Activated T-cell treated with anti-CD3 and anti-CD28 coated beads, Interleukin-2, amount 50 U/mL, for 72 hours (primary cell): ENCODE measurements at regions not wholly inside any gene's neighbourhood (a gene's known extent, or its start where the extent isn't known, plus 50 kb on each side); places are given as distances from the start of the nearest gene placed in this dataset.
"Not testable (repeated sequence)": the region's sequence is repeated elsewhere in the genome, so short reads cannot be mapped to it uniquely, and the experiment has no call there.

Experiments
- ATAC-seq, 2 donors: fragments of 150-1000 bp; cut with Tn5 transposase; replicated peaks in 1 of 2; 2 replicates each; pipeline ENCODE4 v1.10.0; 2021; ENCODE audit warnings: moderate library complexity in 2 of 2, mild to moderate bottlenecking in 1 of 2
- DNase-seq, 2 donors: peaks; one replicate each; pipeline ENCODE4 v3.0.0; 2021 to 2022; ENCODE audit warnings: mixed read lengths in 1 of 2
- H3K27ac Mint-ChIP-seq: one replicate; pipeline ENCODE4 v1.8.0; 2022; ENCODE audit warnings: mild to moderate bottlenecking, moderate library complexity, mixed read lengths
- H3K27me3 Mint-ChIP-seq: one replicate; pipeline ENCODE4 v1.8.0; 2022; ENCODE audit warnings: low read depth, mixed read lengths
- H3K36me3 Mint-ChIP-seq, 2 donors: one replicate each; pipeline ENCODE4 v1.8.0; 2022; ENCODE audit warnings: mixed read lengths in 2 of 2, mild to moderate bottlenecking in 1 of 2; ENCODE audit not compliant: insufficient read depth in 2 of 2
- H3K4me1 Mint-ChIP-seq: one replicate; pipeline ENCODE4 v1.8.0; 2022; ENCODE audit warnings: low read depth, mixed read lengths
- H3K4me3 Mint-ChIP-seq, 2 donors: one replicate each; pipeline ENCODE4 v1.8.0; 2022; ENCODE audit warnings: mild to moderate bottlenecking in 2 of 2, mixed read lengths in 2 of 2, moderate library complexity in 2 of 2
- H3K9me3 Mint-ChIP-seq, 2 donors: one replicate each; pipeline ENCODE4 v1.8.0; 2022; ENCODE audit warnings: mixed read lengths in 2 of 2

DNA sequence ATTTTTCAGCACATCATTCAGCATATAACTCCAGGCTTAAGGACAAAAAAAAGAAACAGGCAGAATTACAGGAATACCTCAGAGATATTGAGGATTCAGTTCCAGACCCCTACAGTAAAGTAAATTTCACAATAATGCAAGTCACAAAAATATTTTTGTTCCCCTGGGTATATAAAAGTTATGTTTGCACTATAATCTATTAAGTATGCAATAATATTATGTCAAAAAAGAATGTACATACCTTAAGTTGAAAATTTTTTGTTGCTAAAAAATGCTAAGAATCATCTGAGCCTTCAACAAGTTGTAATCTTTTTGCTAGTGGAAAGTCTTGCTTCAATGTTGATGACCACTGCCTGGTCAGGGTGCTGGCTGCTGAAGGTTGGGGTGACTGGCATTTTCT is 2532.5 kb downstream of the ARAP2 start:
- no peak overlapping the region for H3K27ac Mint-ChIP-seq
- peaks cover 2 to 7% of the 10 kb centered on the region in 2 donors for H3K9me3 Mint-ChIP-seq
- no peaks in the 10 kb centered on the region for H3K27me3 Mint-ChIP-seq
- no peak for DNase-seq
- no peaks in the 10 kb centered on the region for H3K4me1 Mint-ChIP-seq
- no peaks in the 10 kb centered on the region for H3K36me3 Mint-ChIP-seq
- no peak for ATAC-seq
- H3K4me3 Mint-ChIP-seq, result no peak overlapping the region

DNA sequence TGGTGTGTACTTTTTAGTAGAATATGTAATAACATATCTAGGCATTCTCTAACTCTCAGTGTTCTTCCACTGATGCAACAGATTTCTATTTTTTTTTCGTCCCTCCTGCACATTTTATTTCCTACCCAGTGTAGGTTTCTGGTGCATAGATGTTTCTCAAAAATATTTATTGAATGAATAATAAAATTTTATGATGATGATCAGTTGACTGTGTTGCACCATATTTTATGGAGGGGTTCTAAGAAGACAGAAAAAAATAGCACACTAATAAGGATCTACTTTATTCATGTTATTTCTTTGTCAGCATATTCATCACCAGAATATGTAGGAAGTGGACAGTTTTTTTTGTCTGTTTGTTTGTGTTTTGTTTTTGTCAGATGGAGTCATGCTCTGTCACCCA is 2529.3 kb downstream of the ARAP2 start:
- Mint-ChIP-seq H3K36me3 (no peaks in the 10 kb centered on the region), H3K9me3 (peaks cover 4 to 5% of the 10 kb centered on the region in 2 donors), H3K27me3 (no peaks in the 10 kb centered on the region), H3K27ac (no peak overlapping the region), H3K4me1 (no peaks in the 10 kb centered on the region), H3K4me3 (no peak overlapping the region)
- DNase-seq (no peak), ATAC-seq (no peak)

DNA sequence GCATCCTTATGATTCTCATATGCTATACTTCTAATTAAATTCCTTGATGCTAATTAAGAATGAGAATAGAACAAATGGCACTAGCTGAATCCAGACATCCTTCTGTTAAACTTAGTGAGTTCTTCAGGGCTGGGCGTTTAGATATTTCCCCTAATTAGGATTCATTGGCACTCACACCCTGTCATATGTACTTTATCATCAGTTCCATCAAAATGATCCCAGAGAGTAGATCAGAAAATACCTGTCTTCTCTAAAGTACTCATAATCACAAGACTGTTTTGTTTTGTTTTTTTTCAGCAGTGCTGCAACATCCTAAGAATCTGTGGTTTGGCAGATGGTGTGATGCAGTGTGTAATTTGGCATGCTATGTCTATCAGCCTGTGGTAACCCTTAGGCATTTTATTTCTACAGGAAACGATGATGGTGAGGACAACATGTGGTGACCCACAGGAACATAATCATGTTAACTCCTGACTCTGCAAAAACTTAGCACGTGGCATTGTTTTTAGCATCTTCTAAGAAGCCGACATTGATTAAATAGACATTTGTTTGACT is 2528.4 kb downstream of the ARAP2 start:
- Mint-ChIP-seq H3K4me3 (no peak overlapping the region), H3K27ac (no peak overlapping the region), H3K9me3 (peaks cover 4 to 5% of the 10 kb centered on the region in 2 donors), H3K27me3 (no peaks in the 10 kb centered on the region), H3K36me3 (no peaks in the 10 kb centered on the region), H3K4me1 (no peaks in the 10 kb centered on the region)
- ATAC-seq (no peak), DNase-seq (no peak)

DNA sequence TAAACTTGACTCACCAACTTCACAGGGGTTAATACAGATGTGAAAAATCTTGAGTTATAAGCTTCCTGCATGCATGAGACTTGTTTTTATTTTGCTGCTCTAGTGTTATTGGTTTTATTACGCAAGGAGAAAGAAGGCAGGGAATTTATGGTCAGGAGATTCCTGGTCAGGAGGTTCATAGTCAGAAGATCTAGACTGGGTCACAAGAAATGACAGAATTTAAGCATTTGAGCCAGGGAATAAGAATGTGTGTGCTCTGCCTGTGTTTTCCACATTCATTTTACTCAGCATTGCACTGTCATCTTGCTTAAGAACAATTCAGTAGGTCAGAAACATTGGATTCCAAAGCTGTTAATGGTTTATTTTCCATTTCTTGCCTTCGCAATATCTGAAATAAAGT is 2522.1 kb downstream of the ARAP2 start:
- ATAC-seq (no peak), DNase-seq (no peak)
- Mint-ChIP-seq H3K4me3 (no peak overlapping the region), H3K27me3 (no peaks in the 10 kb centered on the region), H3K4me1 (no peaks in the 10 kb centered on the region), H3K27ac (no peak overlapping the region), H3K9me3 (peaks cover 4 to 6% of the 10 kb centered on the region in 2 donors), H3K36me3 (no peaks in the 10 kb centered on the region)

DNA sequence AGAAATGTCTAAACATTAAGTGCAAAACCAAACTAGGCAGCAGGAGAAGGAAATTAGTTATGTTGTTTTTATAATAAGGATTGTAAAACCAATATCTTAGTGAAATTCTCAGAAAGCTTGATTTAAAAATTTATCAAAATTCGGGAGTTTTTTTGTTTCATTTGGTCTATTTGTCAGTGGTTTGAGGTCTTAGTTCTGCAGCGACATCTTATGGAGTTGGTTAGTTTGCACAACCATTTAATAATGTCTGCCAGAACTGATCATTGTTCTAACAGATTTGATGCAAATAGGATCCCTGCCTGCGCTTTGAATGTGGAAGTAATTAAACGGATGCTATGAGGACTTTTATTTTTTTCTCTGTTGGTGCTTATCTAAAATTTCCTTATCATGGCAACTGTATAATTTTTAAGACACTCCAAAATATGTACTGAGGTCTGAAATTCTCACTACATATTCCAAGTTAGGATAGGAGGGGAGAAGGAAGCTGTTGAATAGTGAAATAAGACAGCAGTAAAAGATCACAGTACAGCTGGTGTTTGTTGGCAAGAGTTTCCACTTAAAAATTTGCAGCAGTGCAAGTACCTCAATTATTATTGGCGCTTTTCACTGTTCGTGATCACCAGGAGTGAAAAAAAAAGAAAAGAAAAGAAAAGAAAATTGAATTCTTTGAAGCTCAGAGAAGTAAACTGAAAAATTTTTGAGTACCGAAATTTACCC is 2521.4 kb downstream of the ARAP2 start:
- ATAC-seq, result no peak
- no peak overlapping the region for H3K4me3 Mint-ChIP-seq
- H3K9me3 Mint-ChIP-seq, result peaks cover 2 to 4% of the 10 kb centered on the region in 2 donors

GRCh38 chr4:33724685-33725084 is 2519.6 kb downstream of the ARAP2 start:
- no peaks in the 10 kb centered on the region for H3K36me3 Mint-ChIP-seq
- no peaks in the 10 kb centered on the region for H3K4me1 Mint-ChIP-seq
- ATAC-seq (no peak), DNase-seq (no peak)
- peaks cover 2 to 4% of the 10 kb centered on the region in 2 donors for H3K9me3 Mint-ChIP-seq
- H3K27me3 Mint-ChIP-seq, result no peaks in the 10 kb centered on the region
- no peak overlapping the region for H3K4me3 Mint-ChIP-seq
- no peak overlapping the region for H3K27ac Mint-ChIP-seq

More for the DNA sequence above, 2521.4 kb downstream of the ARAP2 start:
- H3K27ac Mint-ChIP-seq, result no peak overlapping the region
- H3K27me3 Mint-ChIP-seq, result no peaks in the 10 kb centered on the region
- no peaks in the 10 kb centered on the region for H3K4me1 Mint-ChIP-seq
- DNase-seq, result no peak
- H3K36me3 Mint-ChIP-seq, result no peaks in the 10 kb centered on the region

- Mint-ChIP-seq H3K4me3 (no peak overlapping the region), H3K4me1 (no peaks in the 10 kb centered on the region), H3K36me3 (no peaks in the 10 kb centered on the region), H3K27me3 (no peaks in the 10 kb centered on the region), H3K9me3 (peaks cover 2 to 6% of the 10 kb centered on the region in 2 donors), H3K27ac (no peak overlapping the region)
- no peak for DNase-seq
- no peak for ATAC-seq
Observed at GRCh38 chr4:33725861-33726260, 2518.5 kb downstream of the ARAP2 start.

DNA sequence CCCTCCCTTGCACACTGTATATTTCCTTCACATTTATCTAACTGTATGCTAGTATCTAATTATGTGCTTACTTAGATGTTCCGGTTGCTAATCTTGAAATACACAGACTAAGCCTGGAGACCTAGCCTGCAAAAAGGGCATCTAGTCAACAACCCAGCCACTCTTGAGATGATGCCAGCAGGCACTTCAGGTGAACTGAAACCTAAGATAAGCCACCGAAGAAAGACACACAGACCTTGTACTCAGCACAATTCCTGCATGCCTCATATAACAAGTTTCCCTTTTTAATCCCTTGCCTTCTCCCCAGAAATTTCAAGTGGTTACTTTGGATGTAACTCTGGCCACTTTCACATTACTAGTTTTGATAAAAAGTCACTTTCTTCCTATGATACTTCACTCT is 2506.6 kb downstream of the ARAP2 start:
- Mint-ChIP-seq H3K4me3 (no peak overlapping the region), H3K4me1 (no peaks in the 10 kb centered on the region), H3K27me3 (no peaks in the 10 kb centered on the region), H3K9me3 (peaks cover 4 to 5% of the 10 kb centered on the region in 2 donors), H3K27ac (no peak overlapping the region), H3K36me3 (peaks cover 0 to under 1% of the 10 kb centered on the region in 2 donors)
- ATAC-seq (no peak), DNase-seq (no peak)

DNA sequence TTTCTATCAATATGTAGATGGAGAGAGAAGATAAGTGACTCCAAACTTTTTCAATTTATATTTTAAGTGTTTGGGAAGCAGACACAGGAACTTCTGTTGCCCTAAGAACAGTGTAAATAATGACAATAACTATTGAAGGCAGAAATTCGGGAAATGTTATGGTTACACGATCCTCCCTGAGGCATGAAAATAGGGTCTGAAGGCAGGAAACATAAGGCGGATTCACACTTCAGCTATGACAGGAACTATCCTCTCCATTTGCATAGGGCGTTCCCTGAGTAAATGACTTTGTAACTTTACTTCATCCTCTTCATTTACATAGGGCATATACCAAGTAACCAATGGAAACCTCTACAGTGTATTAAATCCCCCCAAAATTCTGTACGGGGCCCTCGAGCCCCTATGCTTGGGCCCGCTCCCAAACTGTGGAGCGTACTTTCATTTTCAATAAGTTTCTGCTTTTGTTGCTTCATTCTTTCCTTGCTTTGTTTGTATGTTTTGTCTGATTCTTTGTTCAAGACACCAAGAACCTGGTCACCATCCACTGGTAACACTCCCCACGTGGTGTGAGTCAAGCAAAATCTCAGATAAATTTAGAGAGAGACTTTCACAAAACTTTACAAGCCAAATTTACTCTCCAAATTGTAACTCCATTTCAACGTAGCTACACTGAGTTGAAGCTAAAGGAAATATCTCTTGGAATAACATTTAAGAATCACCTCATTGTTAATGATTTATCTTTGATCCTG is 2504.3 kb downstream of the ARAP2 start:
- H3K4me1 Mint-ChIP-seq, result no peaks in the 10 kb centered on the region
- peaks cover 6 to 12% of the 10 kb centered on the region in 2 donors for H3K9me3 Mint-ChIP-seq
- no peaks in the 10 kb centered on the region for H3K27me3 Mint-ChIP-seq
- ATAC-seq, result no peak
- DNase-seq, result no peak
- H3K27ac Mint-ChIP-seq, result no peak overlapping the region
- H3K36me3 Mint-ChIP-seq, result peaks cover 0 to 2% of the 10 kb centered on the region in 2 donors
- no peak overlapping the region for H3K4me3 Mint-ChIP-seq

GRCh38 chr4:33740871-33741270 is 2503.4 kb downstream of the ARAP2 start:
- not testable (repeated sequence) for ATAC-seq, DNase-seq, H3K27ac Mint-ChIP-seq, H3K27me3 Mint-ChIP-seq, H3K4me3 Mint-ChIP-seq, H3K36me3 Mint-ChIP-seq, H3K4me1 Mint-ChIP-seq
- H3K9me3 Mint-ChIP-seq, result peaks cover 12% of the 10 kb centered on the region in 2 donors

DNA sequence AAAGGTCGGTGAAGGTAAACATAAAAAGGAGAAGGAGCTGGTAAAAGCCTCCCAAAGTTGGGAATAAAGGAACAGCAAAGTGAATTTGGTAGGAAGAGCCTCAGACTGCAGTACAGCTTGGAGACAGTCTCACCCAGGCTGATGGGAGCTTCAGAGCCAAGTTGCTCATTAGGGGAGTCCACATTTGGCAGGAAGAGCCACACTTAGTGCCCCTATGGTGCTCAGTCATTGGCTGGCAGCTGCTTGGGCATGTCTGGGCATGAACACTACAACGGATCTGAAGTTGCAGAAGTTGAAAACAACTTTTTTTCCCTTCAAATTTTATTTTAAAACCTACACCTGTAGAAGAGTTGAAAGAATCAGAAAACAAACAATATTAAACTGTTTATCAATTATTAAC is 2497.3 kb downstream of the ARAP2 start:
- ATAC-seq, result no peak
- Mint-ChIP-seq H3K27me3 (no peaks in the 10 kb centered on the region), H3K9me3 (peaks cover 8 to 10% of the 10 kb centered on the region in 2 donors), H3K36me3 (peaks cover 0 to 2% of the 10 kb centered on the region in 2 donors), H3K4me3 (no peak overlapping the region), H3K4me1 (no peaks in the 10 kb centered on the region), H3K27ac (no peak overlapping the region)
- no peak for DNase-seq

GRCh38 chr4:33751050-33751449 is 2493.3 kb downstream of the ARAP2 start:
- peaks cover 0 to 1% of the 10 kb centered on the region in 2 donors for H3K9me3 Mint-ChIP-seq
- H3K4me1 Mint-ChIP-seq, result no peaks in the 10 kb centered on the region
- H3K4me3 Mint-ChIP-seq, result no peak overlapping the region
- ATAC-seq, result no peak
- H3K36me3 Mint-ChIP-seq, result peaks cover 0 to 3% of the 10 kb centered on the region in 2 donors
- H3K27ac Mint-ChIP-seq, result no peak overlapping the region
- no peaks in the 10 kb centered on the region for H3K27me3 Mint-ChIP-seq
- no peak for DNase-seq

GRCh38 chr4:33772582-33772981 is 2471.7 kb downstream of the ARAP2 start:
- Mint-ChIP-seq H3K4me1 (no peaks in the 10 kb centered on the region), H3K27ac (no peak overlapping the region), H3K9me3 (peaks cover 5 to 8% of the 10 kb centered on the region in 2 donors), H3K36me3 (no peaks in the 10 kb centered on the region), H3K27me3 (no peaks in the 10 kb centered on the region), H3K4me3 (no peak overlapping the region)
- DNase-seq (no peak), ATAC-seq (no peak)
